Coronary artery (tissue), 2 donors: ENCODE measurements at regions not wholly inside any gene's neighbourhood (a gene's known extent, or its start where the extent isn't known, plus 50 kb on each side); places are given as distances from the start of the nearest gene placed in this dataset.

Experiments
- DNase-seq: peaks from one replicate; pipeline ENCODE4 v3.0.0-alpha.2; 2017; ENCODE audit warnings: low spot score
- H3K27ac ChIP-seq, 2 donors: fragments of 200-600 bp; sonication (generic); one replicate each; pipeline ENCODE4 v1.5.1; 2016 to 2019
- H3K4me3 ChIP-seq: fragments of 200-600 bp; sonication (generic); 2 replicates; pipeline ENCODE4 v1.5.1; 2016; ENCODE audit warnings: mild to moderate bottlenecking, moderate library complexity
- TF ChIP-seq, protein P1 (sequence below): fragments of 200-600 bp; sonication (generic); IDR thresholded peaks from one replicate; pipeline ENCODE4 v1.5.1; 2019; ENCODE audit warnings: antibody characterized with exemption

DNA sequence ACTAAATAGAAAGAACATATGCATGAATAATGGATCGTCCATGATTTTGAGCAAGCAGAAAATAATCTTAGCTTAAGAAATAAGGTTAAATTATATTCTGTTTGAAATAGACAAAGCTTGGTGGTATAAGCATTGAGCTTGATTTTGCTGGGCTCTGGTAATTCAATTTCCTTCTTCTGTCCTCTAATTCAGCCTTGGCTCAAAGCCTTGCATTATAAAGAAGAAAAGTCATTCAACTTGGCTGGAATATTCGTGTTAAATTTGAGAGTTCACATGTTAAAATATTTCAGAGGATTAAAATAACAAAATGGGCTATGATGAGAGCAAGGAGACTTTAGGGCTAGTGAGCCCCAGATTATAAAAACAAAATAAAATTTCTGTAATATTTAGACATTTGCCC, 415.4 kb upstream of the PCDH20 start:
- TF ChIP-seq, protein P1, sequence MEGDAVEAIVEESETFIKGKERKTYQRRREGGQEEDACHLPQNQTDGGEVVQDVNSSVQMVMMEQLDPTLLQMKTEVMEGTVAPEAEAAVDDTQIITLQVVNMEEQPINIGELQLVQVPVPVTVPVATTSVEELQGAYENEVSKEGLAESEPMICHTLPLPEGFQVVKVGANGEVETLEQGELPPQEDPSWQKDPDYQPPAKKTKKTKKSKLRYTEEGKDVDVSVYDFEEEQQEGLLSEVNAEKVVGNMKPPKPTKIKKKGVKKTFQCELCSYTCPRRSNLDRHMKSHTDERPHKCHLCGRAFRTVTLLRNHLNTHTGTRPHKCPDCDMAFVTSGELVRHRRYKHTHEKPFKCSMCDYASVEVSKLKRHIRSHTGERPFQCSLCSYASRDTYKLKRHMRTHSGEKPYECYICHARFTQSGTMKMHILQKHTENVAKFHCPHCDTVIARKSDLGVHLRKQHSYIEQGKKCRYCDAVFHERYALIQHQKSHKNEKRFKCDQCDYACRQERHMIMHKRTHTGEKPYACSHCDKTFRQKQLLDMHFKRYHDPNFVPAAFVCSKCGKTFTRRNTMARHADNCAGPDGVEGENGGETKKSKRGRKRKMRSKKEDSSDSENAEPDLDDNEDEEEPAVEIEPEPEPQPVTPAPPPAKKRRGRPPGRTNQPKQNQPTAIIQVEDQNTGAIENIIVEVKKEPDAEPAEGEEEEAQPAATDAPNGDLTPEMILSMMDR: no peak
- DNase-seq: no peak
- Histone ChIP-seq H3K27ac (no peak overlapping the region), H3K4me3 (no peak overlapping the region)

DNA sequence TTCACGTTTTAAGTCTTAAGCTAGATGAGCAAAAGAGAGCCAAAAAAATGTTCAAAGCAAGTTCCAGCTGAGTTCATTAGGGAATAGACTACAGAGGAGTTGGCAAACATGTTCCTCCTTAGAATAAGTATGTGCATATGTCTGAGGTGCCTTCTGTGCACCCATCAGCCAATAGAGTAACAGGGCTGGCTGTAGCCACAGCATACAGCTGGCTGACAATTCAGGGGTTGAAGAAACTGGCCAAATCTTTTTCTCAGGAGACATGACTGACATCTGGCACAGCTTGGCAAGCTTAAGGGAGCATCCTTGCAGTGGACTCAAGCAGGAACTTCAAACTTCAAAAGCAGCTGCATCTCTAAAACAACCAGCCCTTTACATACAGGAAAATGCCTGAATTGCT, 414.8 kb upstream of the PCDH20 start:
- no peak for DNase-seq
- Histone ChIP-seq H3K27ac (no peak overlapping the region), H3K4me3 (no peak overlapping the region)
- TF ChIP-seq, protein P1: no peak

DNA sequence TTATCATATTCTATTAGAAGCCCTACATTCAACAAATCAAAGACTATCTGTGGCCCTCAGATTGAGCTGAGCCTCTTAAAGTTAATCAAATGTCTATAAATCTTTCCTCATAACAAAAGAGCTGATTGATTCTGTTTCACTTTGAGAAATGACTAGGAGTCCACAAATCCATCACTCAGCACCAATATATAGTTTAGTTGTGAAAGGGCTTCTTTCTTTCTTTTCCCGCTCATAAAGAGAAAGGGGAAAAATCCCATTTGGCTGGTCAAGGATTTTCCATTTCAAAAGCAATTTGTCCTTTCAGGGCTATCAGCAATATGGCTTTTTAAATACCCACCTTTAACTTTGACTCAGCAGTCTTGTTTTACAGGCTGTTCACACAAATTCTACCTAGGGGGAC, 408.5 kb upstream of the PCDH20 start:
- TF ChIP-seq, protein P1: no peak
- H3K4me3 ChIP-seq: no peak overlapping the region
- DNase-seq: no peak
- H3K27ac ChIP-seq: no peak overlapping the region

DNA sequence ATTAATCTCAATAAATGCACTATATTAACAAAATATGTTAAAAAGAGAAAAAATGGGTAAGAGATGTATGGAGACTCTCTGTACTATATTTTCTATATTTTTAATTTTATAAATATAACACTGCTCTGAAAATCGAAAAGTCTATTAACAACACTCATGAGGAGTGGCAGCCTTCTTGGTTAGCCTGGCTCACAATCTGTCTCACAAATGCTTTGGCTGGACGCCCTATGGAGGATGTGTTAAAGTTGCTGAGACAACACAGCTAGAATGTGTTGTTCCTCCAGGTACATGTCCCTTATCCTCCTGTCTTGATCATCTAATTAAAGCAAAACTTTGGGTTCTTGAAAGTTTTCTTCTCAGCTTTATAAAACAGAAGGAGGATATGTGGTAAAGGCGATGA, 396.6 kb upstream of the PCDH20 start:
- DNase-seq: no peak
- Histone ChIP-seq H3K4me3 (no peak overlapping the region), H3K27ac (no peak overlapping the region)
- TF ChIP-seq, protein P1: no peak

DNA sequence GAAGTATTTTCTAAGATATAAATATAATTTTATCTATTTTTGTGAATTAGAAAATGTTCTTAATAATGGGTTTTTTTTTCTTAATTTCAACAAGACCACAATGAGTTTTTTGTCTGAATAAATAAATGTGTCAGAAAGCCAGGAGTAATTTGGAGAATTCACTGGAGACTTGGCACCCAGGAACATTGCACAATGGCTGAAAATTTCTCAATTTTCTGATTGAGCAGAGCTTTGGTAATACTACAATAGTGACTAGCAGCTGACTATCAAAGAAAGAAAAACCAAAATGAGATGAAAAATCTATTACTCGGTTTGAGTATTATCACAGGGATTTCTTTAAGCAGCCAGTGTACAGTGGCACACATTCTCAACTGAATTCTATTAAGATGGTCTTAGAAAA, 394.4 kb upstream of the PCDH20 start:
- TF ChIP-seq, protein P1: no peak
- Histone ChIP-seq H3K27ac (no peak overlapping the region), H3K4me3 (no peak overlapping the region)
- DNase-seq: no peak

DNA sequence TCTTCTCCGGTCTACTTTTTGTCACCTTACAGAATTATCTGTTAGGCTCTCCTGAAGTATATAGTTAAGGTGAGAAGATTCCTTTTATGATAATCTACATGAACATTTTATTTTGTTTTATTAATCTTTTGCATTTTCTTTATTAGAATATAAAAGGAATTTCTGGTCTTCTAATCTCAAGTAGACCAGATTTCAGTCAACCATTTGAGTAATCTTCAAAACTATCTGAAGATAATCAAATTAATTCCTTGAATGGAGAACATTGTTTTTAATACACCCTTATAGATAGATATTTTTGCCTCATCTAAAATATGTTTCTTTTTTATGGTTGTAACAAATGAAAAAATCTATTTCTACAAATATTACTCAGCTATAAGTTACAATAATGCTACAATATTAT, 381.7 kb upstream of the PCDH20 start:
- Histone ChIP-seq H3K27ac (no peak overlapping the region), H3K4me3 (no peak overlapping the region)
- DNase-seq: no peak
- TF ChIP-seq, protein P1: no peak

DNA sequence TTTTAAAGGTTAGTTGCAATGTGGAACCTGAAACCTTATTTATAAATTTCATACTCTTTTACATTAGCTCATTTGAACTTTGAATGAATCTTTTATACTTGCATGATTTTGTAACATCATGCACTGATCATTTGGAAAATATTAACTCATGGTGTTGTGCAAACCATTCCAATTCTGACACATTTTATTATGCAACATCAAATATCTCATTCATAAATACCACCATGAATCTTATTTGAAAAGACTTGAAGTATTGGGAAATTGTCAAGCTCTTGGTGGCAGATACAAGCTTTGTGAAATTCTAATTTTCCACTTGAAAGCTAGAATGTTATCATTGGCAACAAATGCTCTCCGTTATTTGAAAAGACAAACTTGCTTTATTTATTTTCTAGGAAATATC, 379.9 kb upstream of the PCDH20 start:
- no peak for DNase-seq
- Histone ChIP-seq H3K4me3 (no peak overlapping the region), H3K27ac (no peak overlapping the region)
- TF ChIP-seq, protein P1: no peak
